ENCODE measurements at regions not wholly inside any gene's neighbourhood (a gene's known extent, or its start where the extent isn't known, plus 50 kb on each side); places are given as distances from the start of the nearest gene placed in this dataset.

DNA sequence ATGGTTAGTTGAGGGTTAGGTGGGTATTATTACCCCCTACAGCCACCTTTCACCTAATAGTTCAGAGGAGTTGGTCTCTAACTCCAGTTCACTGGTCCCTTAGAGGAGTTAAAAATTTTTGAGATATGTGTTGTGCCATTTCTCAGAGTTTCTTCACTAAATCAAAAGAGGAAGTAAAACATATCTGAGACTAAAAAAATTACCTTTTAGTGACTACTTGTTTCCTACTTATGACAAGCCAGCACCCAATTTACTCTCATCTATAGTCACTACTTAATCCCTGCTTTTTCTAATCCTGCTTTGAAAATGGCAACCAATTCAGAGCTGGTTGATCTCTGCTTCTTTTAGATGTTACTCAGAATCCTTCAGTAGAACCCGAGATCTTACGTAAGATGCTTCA lies 1316.8 kb upstream of the B3GALT2 start:
- no peak for DNase-seq
- Histone ChIP-seq H3K27ac (no peak overlapping the region), H3K4me3 (replicated peaks in 1 of 3) (no peak overlapping the region), H3K4me1 (no peaks in the 10 kb centered on the region), H3K36me3 (no peaks in the 10 kb centered on the region), H3K27me3 (no peaks in the 10 kb centered on the region), H3K9me3 (no peaks in the 10 kb centered on the region)
- intact Hi-C loops (cut with DNase I), result no loop called here
- 96 to 97% methylated on average over 2 of the region's 2 CpGs for WGBS, 2 donors
- TF ChIP-seq, protein P1, sequence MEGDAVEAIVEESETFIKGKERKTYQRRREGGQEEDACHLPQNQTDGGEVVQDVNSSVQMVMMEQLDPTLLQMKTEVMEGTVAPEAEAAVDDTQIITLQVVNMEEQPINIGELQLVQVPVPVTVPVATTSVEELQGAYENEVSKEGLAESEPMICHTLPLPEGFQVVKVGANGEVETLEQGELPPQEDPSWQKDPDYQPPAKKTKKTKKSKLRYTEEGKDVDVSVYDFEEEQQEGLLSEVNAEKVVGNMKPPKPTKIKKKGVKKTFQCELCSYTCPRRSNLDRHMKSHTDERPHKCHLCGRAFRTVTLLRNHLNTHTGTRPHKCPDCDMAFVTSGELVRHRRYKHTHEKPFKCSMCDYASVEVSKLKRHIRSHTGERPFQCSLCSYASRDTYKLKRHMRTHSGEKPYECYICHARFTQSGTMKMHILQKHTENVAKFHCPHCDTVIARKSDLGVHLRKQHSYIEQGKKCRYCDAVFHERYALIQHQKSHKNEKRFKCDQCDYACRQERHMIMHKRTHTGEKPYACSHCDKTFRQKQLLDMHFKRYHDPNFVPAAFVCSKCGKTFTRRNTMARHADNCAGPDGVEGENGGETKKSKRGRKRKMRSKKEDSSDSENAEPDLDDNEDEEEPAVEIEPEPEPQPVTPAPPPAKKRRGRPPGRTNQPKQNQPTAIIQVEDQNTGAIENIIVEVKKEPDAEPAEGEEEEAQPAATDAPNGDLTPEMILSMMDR (IDR thresholded peaks at IDR 0.05), result no peak
- TF ChIP-seq POLR2A (IDR thresholded peaks at IDR 0.05), result no peak

DNA sequence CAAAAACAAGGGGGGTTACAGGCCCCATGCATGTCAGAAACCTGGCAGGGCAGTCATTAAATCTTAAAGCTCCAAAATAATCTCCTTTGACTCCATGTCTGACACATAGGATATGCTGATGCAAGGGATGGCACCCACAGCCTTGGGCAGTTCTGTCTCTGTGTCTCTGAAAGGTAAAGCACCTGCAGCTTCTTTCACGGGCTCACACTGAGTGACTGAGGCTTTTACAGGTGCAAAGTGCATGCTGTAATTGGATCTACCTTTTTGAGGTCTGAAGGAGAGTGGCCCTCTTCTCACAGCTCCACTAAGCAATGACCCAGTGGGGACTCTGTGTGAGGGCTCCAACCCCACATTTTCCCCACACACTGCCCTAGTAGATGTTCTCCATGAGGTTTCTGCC lies 1309.0 kb upstream of the B3GALT2 start:
- no peak overlapping the region for H3K4me3 ChIP-seq (replicated peaks in 1 of 3)
- no peaks in the 10 kb centered on the region for H3K27me3 ChIP-seq
- H3K9me3 ChIP-seq, result no peaks in the 10 kb centered on the region
- intact Hi-C loops (cut with DNase I), result no loop called here
- DNase-seq, result no peak
- WGBS, 2 donors, result 75 to 80% methylated on average over 1 of the region's 1 CpG
- no peak for TF ChIP-seq POLR2A (IDR thresholded peaks at IDR 0.05)
- TF ChIP-seq, protein P1 (IDR thresholded peaks at IDR 0.05), result no peak
- H3K27ac ChIP-seq, result no peak overlapping the region
- no peaks in the 10 kb centered on the region for H3K36me3 ChIP-seq
- H3K4me1 ChIP-seq, result no peaks in the 10 kb centered on the region

DNA sequence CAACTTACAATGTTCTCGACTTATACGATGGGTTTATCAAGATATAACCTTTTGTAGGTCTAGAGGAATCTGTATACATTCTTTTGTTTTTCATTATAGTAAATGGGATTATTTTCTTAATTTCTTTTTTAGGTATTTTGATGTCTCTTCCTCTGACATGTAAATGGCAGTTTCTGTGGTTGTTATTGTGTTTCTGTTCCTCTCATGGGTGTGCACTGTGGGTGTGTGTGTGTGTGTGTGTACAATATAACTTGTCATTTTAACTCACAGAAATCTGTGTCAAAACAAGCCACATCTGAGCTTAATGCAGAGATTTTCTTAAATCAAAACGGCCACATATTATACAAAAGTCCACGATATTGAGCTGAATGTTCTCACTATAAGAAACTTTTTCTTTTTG lies 1300.8 kb upstream of the B3GALT2 start:
- H3K27me3 ChIP-seq, result no peaks in the 10 kb centered on the region
- TF ChIP-seq, protein P1 (IDR thresholded peaks at IDR 0.05), result no peak
- no peak for TF ChIP-seq POLR2A (IDR thresholded peaks at IDR 0.05)
- DNase-seq, result no peak
- H3K4me3 ChIP-seq (replicated peaks in 1 of 3), result no peak overlapping the region
- intact Hi-C loops (cut with DNase I), result no loop called here
- H3K4me1 ChIP-seq, result no peaks in the 10 kb centered on the region
- 92% methylated on average over 4 of the region's 4 CpGs for WGBS, 2 donors
- no peaks in the 10 kb centered on the region for H3K9me3 ChIP-seq
- no peaks in the 10 kb centered on the region for H3K36me3 ChIP-seq
- H3K27ac ChIP-seq, result no peak overlapping the region

DNA sequence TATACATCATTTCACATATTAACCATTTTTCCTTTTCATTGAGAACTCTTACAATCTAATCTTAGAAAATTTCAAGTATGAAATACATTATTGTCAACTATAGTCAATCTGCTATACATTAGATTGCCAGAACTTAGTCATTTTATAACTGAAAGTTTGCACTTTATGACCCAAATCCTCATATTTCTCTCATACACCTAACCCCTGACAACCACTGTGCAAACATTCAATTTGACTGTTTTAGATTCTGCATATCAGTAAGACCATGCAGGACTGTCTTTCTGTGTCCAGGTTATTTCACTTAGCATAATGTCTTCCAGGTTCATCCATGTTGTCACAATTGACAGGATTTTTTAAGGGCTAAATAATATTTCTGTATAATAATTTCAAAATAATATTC lies 1299.0 kb upstream of the B3GALT2 start:
- H3K36me3 ChIP-seq, result no peaks in the 10 kb centered on the region
- TF ChIP-seq POLR2A (IDR thresholded peaks at IDR 0.05), result no peak
- TF ChIP-seq, protein P1 (IDR thresholded peaks at IDR 0.05), result no peak
- H3K4me3 ChIP-seq (replicated peaks in 1 of 3), result no peak overlapping the region
- no peak for DNase-seq
- H3K27ac ChIP-seq, result no peak overlapping the region
- H3K9me3 ChIP-seq, result no peaks in the 10 kb centered on the region
- H3K27me3 ChIP-seq, result no peaks in the 10 kb centered on the region
- intact Hi-C loops (cut with DNase I), result no loop called here
- H3K4me1 ChIP-seq, result no peaks in the 10 kb centered on the region

DNA sequence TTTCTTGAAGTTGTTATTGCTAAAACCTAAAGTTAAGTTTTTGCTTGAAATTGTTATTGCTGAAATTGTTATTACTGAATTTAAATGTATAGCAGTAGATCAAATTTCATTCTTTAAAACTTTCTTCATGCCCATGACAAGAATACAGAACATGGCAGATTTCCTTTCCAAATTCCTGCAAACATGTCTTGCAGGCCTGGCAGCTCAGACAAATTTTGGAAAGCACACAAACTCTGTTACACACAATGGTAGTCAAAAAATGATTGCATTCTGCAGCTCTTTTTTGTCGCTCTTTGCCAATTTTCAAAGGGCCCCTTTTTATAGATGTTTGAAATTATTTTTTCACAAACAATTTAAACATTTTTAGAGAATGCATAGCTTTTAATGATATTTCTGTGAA lies 1292.3 kb upstream of the B3GALT2 start:
- TF ChIP-seq, protein P1 (IDR thresholded peaks at IDR 0.05), result no peak
- TF ChIP-seq POLR2A (IDR thresholded peaks at IDR 0.05), result no peak
- H3K27ac ChIP-seq, result no peak overlapping the region
- H3K4me3 ChIP-seq (replicated peaks in 1 of 3), result no peak overlapping the region
- no peaks in the 10 kb centered on the region for H3K27me3 ChIP-seq
- no peaks in the 10 kb centered on the region for H3K4me1 ChIP-seq
- no peaks in the 10 kb centered on the region for H3K9me3 ChIP-seq
- intact Hi-C loops (cut with DNase I), result no loop called here
- WGBS, 2 donors, result 89 to 91% methylated on average over 1 of the region's 1 CpG
- DNase-seq, result no peak
- no peaks in the 10 kb centered on the region for H3K36me3 ChIP-seq

Measured in thyroid gland (tissue), 4 donors.